ENCODE measurements at regions not wholly inside any gene's neighbourhood (a gene's known extent, or its start where the extent isn't known, plus 50 kb on each side); places are given as distances from the start of the nearest gene placed in this dataset.

DNA sequence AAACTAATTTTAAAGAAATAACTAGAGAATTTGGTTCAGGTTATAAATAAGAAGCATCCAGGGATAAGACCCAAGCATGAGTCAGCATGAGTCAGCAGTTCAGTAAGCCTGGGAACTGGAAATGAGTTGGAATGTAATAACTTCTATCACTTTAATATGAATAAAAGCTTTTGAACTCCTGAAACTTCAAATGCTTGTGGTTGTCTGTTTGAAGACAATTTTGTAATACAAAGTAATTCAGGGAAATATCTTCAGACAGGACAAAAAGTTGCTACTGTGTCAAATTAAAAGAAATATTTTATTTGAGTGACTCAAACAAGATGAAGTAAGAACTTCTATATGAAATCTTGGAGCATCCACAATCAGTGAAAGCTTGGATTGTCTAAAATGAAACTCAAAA is 331.2 kb upstream of the DAB2 start:
- TF ChIP-seq, protein P1, sequence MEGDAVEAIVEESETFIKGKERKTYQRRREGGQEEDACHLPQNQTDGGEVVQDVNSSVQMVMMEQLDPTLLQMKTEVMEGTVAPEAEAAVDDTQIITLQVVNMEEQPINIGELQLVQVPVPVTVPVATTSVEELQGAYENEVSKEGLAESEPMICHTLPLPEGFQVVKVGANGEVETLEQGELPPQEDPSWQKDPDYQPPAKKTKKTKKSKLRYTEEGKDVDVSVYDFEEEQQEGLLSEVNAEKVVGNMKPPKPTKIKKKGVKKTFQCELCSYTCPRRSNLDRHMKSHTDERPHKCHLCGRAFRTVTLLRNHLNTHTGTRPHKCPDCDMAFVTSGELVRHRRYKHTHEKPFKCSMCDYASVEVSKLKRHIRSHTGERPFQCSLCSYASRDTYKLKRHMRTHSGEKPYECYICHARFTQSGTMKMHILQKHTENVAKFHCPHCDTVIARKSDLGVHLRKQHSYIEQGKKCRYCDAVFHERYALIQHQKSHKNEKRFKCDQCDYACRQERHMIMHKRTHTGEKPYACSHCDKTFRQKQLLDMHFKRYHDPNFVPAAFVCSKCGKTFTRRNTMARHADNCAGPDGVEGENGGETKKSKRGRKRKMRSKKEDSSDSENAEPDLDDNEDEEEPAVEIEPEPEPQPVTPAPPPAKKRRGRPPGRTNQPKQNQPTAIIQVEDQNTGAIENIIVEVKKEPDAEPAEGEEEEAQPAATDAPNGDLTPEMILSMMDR (IDR thresholded peaks at IDR 0.05), result no peak
- TF ChIP-seq POLR2A (IDR thresholded peaks at IDR 0.05) (no peak), POLR2AphosphoS5 (IDR thresholded peaks at IDR 0.05) (no peak)
